MM.1S (cell line): ENCODE measurements at regions not wholly inside any gene's neighbourhood (a gene's known extent, or its start where the extent isn't known, plus 50 kb on each side); places are given as distances from the start of the nearest gene placed in this dataset.

Experiments
- CTCF ChIP-seq: fragments of 300-600 bp; sonication (generic); IDR thresholded peaks from 2 replicates; pipeline ENCODE4 v1.5.1; 2016; ENCODE audit warnings: antibody characterized with exemption, low read length, mixed read lengths
- EZH2 ChIP-seq: fragments of 300-600 bp; sonication (generic); optimal IDR thresholded peaks from 2 replicates; pipeline ENCODE3; 2017; ENCODE audit warnings: low read depth, mild to moderate bottlenecking, antibody characterized with exemption, low read length, mixed read lengths

- TF ChIP-seq CTCF (no peak), EZH2 (no peak)
These were observed 185.7 kb downstream of the ATPSCKMT start for GRCh38 chr5:10063997-10064396.
